SK-N-SH treated with all-trans-retinoic acid at 6 μM for 48 hours (cell line): ENCODE measurements at regions not wholly inside any gene's neighbourhood (a gene's known extent, or its start where the extent isn't known, plus 50 kb on each side); places are given as distances from the start of the nearest gene placed in this dataset.

Experiments
- ARNTL ChIP-seq: fragments of 450-650 bp; formaldehyde crosslinking; IDR thresholded peaks from 2 replicates; pipeline ENCODE4 v1.5.0; 2020; ENCODE audit warnings: low read depth, mild to moderate bottlenecking, moderate library complexity, borderline replicate concordance
- CREB5 ChIP-seq: fragments of 250-450 bp; sonication (Bioruptor Pico); IDR thresholded peaks from 2 replicates; pipeline ENCODE4 v1.5.1; 2020; ENCODE audit warnings: low read depth, mild to moderate bottlenecking, moderate library complexity
- CSDC2 ChIP-seq: fragments of 250-450 bp; sonication (Bioruptor Pico); IDR thresholded peaks from 2 replicates; pipeline ENCODE4 v1.5.0; 2020; ENCODE audit warnings: mild to moderate bottlenecking, moderate library complexity
- ESRRG ChIP-seq: fragments of 250-450 bp; sonication (Bioruptor Pico); IDR thresholded peaks from 2 replicates; pipeline ENCODE4 v1.6.1; 2021; ENCODE audit warnings: mild to moderate bottlenecking
- PATZ1 ChIP-seq: fragments of 250-450 bp; sonication (Bioruptor Pico); IDR thresholded peaks from 2 replicates; pipeline ENCODE4 v1.8.0; 2020; ENCODE audit warnings: mild to moderate bottlenecking, moderate library complexity, borderline replicate concordance
- PPARA ChIP-seq: fragments of 250-450 bp; sonication (Bioruptor Pico); IDR thresholded peaks from 2 replicates; pipeline ENCODE4 v1.5.0; 2020; ENCODE audit warnings: mild to moderate bottlenecking, borderline replicate concordance
- TSHZ2 ChIP-seq: fragments of 250-450 bp; sonication (Bioruptor Pico); IDR thresholded peaks from 2 replicates; pipeline ENCODE4 v1.5.0; 2020; ENCODE audit warnings: mild to moderate bottlenecking, moderate library complexity
- ZNF565 ChIP-seq: fragments of 450-650 bp; formaldehyde crosslinking; conservative IDR thresholded peaks from 2 replicates; pipeline ENCODE4 v1.5.0; 2020; ENCODE audit warnings: low read depth, mild to moderate bottlenecking, moderate library complexity
- ZNF8 ChIP-seq: fragments of 450-650 bp; formaldehyde crosslinking; IDR thresholded peaks from 2 replicates; pipeline ENCODE4 v1.5.0; 2020; ENCODE audit warnings: mild to moderate bottlenecking, moderate library complexity
- TF ChIP-seq, protein P1 (sequence below): fragments of 250-450 bp; sonication (Bioruptor Pico); IDR thresholded peaks from 2 replicates; pipeline ENCODE4 v1.5.1; 2021; ENCODE audit warnings: mild to moderate bottlenecking, moderate library complexity

DNA sequence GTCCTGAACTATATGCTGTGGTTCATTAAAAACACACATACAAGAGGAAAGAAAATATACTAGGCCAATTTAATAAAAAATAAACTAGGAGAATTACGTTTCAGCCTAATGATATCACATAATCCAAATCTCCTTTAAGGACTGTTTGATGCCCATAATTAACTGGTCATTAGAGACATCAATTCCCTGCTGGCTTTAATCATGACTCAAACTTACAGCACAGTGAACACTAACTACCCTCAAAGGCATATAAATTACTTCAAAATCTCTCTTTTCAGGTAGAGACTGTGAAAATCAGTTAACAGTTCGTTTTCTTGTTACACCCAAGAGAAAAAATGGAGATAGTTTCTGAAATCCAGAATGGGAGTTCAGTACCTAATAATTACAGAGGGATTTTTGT is 567.4 kb downstream of the CBLN2 start:
- no peak for TF ChIP-seq CREB5 (CRISPR knock-in tag)
- TF ChIP-seq CSDC2 = no peak
- no peak for TF ChIP-seq TSHZ2 (CRISPR knock-in tag)
- no peak for TF ChIP-seq ZNF565 (CRISPR knock-in tag)
- TF ChIP-seq PATZ1 (CRISPR knock-in tag) = no peak
- TF ChIP-seq, protein P1, sequence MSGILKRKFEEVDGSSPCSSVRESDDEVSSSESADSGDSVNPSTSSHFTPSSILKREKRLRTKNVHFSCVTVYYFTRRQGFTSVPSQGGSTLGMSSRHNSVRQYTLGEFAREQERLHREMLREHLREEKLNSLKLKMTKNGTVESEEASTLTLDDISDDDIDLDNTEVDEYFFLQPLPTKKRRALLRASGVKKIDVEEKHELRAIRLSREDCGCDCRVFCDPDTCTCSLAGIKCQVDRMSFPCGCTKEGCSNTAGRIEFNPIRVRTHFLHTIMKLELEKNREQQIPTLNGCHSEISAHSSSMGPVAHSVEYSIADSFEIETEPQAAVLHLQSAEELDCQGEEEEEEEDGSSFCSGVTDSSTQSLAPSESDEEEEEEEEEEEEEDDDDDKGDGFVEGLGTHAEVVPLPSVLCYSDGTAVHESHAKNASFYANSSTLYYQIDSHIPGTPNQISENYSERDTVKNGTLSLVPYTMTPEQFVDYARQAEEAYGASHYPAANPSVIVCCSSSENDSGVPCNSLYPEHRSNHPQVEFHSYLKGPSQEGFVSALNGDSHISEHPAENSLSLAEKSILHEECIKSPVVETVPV (CRISPR knock-in tag) = no peak
- no peak for TF ChIP-seq PPARA (CRISPR knock-in tag)
- no peak for TF ChIP-seq ZNF8 (CRISPR knock-in tag)
- TF ChIP-seq ARNTL (CRISPR knock-in tag) = no peak
- no peak for TF ChIP-seq ESRRG (CRISPR knock-in tag)
